ENCODE measurements at regions not wholly inside any gene's neighbourhood (a gene's known extent, or its start where the extent isn't known, plus 50 kb on each side); places are given as distances from the start of the nearest gene placed in this dataset.

DNA sequence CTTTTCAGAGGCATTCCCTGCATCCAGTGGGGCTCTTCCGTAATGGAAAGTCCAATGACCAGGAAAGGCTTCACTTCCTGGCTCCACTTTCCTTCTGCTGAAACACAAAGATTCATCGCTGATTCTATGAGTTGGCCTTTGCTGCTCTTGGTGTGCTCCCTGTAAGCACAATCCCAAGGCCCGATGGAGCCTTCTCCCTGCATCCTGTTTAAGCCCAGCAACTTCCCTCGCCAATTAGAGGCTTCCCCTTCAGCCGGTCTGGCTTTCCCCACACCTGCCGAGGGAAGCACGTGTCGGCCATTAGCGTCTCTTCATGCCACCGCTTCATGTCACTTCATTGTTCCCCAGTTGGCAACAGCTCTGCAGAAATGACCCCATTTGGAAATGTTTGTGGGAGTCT is 693.9 kb downstream of the MED13L start:
- TF ChIP-seq CTCF (IDR thresholded peaks at IDR 0.05 in 4 of 5, conservative IDR thresholded peaks at IDR 0.05 in 1 of 5) = no peak
- no peak for TF ChIP-seq POLR2A (IDR thresholded peaks at IDR 0.05)

Data from gastrocnemius medialis (tissue), 4 donors.